GM23338 (cell line): ENCODE measurements at regions not wholly inside any gene's neighbourhood (a gene's known extent, or its start where the extent isn't known, plus 50 kb on each side); places are given as distances from the start of the nearest gene placed in this dataset.

Source experiments
- ATAC-seq: fragments of 200-7000 bp; cut with Tn5 transposase; 3 replicates; pipeline ENCODE4 v1.9.1; 2020
- DNase-seq: peaks from one replicate; pipeline ENCODE4 v3.0.0-alpha.2; 2015; ENCODE audit warnings: low spot score
- H2AFZ ChIP-seq: fragments of 200-600 bp; sonication (generic); 2 replicates; pipeline ENCODE4 v1.8.0; 2016; ENCODE audit warnings: antibody characterized with exemption, mild to moderate bottlenecking, moderate library complexity
- H3F3A ChIP-seq: fragments of 200-600 bp; sonication (generic); replicated peaks from 2 replicates; pipeline ENCODE4 v1.8.0; 2017; ENCODE audit warnings: antibody characterized with exemption, mixed run types, low read depth
- H3K27ac ChIP-seq: fragments of 200-600 bp; sonication (generic); 2 replicates; pipeline ENCODE4 v1.6.1; 2016; ENCODE audit warnings: low read depth
- H3K27me3 ChIP-seq: fragments of 200-600 bp; sonication (generic); 2 replicates; pipeline ENCODE4 v1.8.0; 2016; ENCODE audit warnings: mild to moderate bottlenecking, mixed run types, moderate library complexity; ENCODE audit not compliant: insufficient read depth
- H3K36me3 ChIP-seq: fragments of 200-600 bp; sonication (generic); 2 replicates; pipeline ENCODE4 v1.8.0; 2016; ENCODE audit warnings: mild to moderate bottlenecking; ENCODE audit not compliant: insufficient read depth
- H3K4me1 ChIP-seq: fragments of 200-600 bp; sonication (generic); 2 replicates; pipeline ENCODE4 v1.8.0; 2016; ENCODE audit warnings: mild to moderate bottlenecking, moderate library complexity; ENCODE audit not compliant: insufficient read depth
- H3K4me2 ChIP-seq: fragments of 200-600 bp; sonication (generic); 2 replicates; pipeline ENCODE4 v1.7.1; 2017; ENCODE audit warnings: mixed run types
- H3K4me3 ChIP-seq: fragments of 200-600 bp; sonication (generic); 2 replicates; pipeline ENCODE4 v1.6.1; 2016; ENCODE audit warnings: mixed run types
- H3K79me2 ChIP-seq: fragments of 200-600 bp; sonication (generic); replicated peaks from 2 replicates; pipeline ENCODE4 v1.8.0; 2017; ENCODE audit warnings: mild to moderate bottlenecking; ENCODE audit not compliant: insufficient read depth
- H3K9me2 ChIP-seq: fragments of 200-600 bp; sonication (generic); 2 replicates; pipeline ENCODE4 v1.8.0; 2017; ENCODE audit not compliant: insufficient read depth
- H4K20me1 ChIP-seq: fragments of 200-600 bp; sonication (generic); replicated peaks from 2 replicates; pipeline ENCODE4 v1.8.0; 2017; ENCODE audit warnings: mild to moderate bottlenecking; ENCODE audit not compliant: insufficient read depth
- H3K27ac Mint-ChIP-seq: 2 replicates; pipeline ENCODE4 v1.8.0; 2020; ENCODE audit warnings: inconsistent platforms, mild to moderate bottlenecking, moderate library complexity, mixed read lengths
- H3K27me3 Mint-ChIP-seq: 3 replicates; pipeline ENCODE4 v1.8.0; 2022; ENCODE audit warnings: low read depth, mild to moderate bottlenecking, moderate library complexity, mixed read lengths, inconsistent platforms; ENCODE audit not compliant: insufficient read depth, poor library complexity
- H3K36me3 Mint-ChIP-seq: 3 replicates; pipeline ENCODE4 v1.8.0; 2021; ENCODE audit warnings: low read depth, mild to moderate bottlenecking, inconsistent platforms, moderate library complexity, mixed read lengths
- H3K4me1 Mint-ChIP-seq: 3 replicates; pipeline ENCODE4 v1.8.0; 2020; ENCODE audit warnings: mild to moderate bottlenecking, inconsistent platforms, mixed read lengths
- H3K4me3 Mint-ChIP-seq: 3 replicates; pipeline ENCODE4 v1.8.0; 2021; ENCODE audit warnings: moderate library complexity, mild to moderate bottlenecking, inconsistent platforms, mixed read lengths
- H3K9me3 Mint-ChIP-seq: 3 replicates; pipeline ENCODE4 v1.8.0; 2020; ENCODE audit warnings: moderate library complexity, mild to moderate bottlenecking, inconsistent platforms, mixed read lengths
- CREB1 ChIP-seq: fragments of 250-450 bp; sonication (Bioruptor Pico); IDR thresholded peaks from 2 replicates; pipeline ENCODE4 v1.5.0; 2020; ENCODE audit warnings: low read depth, mild to moderate bottlenecking, moderate library complexity
- EZH2 ChIP-seq: fragments of 200-600 bp; sonication (generic); IDR thresholded peaks from one replicate; pipeline ENCODE4 v1.8.0; 2017; ENCODE audit warnings: antibody characterized with exemption, mild to moderate bottlenecking, low read depth; ENCODE audit not compliant: unreplicated experiment
- EZH2phosphoT487 ChIP-seq: fragments of 200-600 bp; sonication (generic); IDR thresholded peaks from one replicate; pipeline ENCODE4 v1.8.1; 2018; ENCODE audit warnings: antibody characterized with exemption; ENCODE audit not compliant: unreplicated experiment
- NANOG ChIP-seq: IDR thresholded peaks from 2 replicates; pipeline ENCODE4 v1.6.1; 2016; ENCODE audit warnings: antibody characterized with exemption, borderline replicate concordance
- POLR2AphosphoS5 ChIP-seq: IDR thresholded peaks from 2 replicates; pipeline ENCODE4 v1.6.1; 2016; ENCODE audit warnings: antibody characterized with exemption, low read depth
- STAT1 ChIP-seq: IDR thresholded peaks from one replicate; pipeline ENCODE4 v1.6.1; 2016; ENCODE audit warnings: antibody characterized with exemption; ENCODE audit not compliant: unreplicated experiment
- ZNF114 ChIP-seq: fragments of 250-450 bp; sonication (Bioruptor Pico); IDR thresholded peaks from 2 replicates; pipeline ENCODE4 v1.5.0; 2020; ENCODE audit warnings: mild to moderate bottlenecking, moderate library complexity
- ZNF331 ChIP-seq: fragments of 250-450 bp; sonication (Bioruptor Pico); IDR thresholded peaks from 2 replicates; pipeline ENCODE4 v1.5.0; 2020; ENCODE audit warnings: low read depth, mild to moderate bottlenecking, moderate library complexity
- TF ChIP-seq, protein P1 (sequence below): IDR thresholded peaks from one replicate; pipeline ENCODE4 v1.6.1; 2018; ENCODE audit warnings: antibody characterized with exemption; ENCODE audit not compliant: unreplicated experiment
- TF ChIP-seq, protein P2 (sequence below): IDR thresholded peaks from 2 replicates; pipeline ENCODE4 v1.6.1; 2016; ENCODE audit warnings: antibody characterized with exemption
- TF ChIP-seq, protein P3 (sequence below), 2 experiments: fragments of 200-600 bp in 1 of 2; sonication (generic) in 1 of 2; conservative IDR thresholded peaks; 2 replicates each; pipeline versions ENCODE4 v1.5.1 to v1.6.1; 2016 to 2017; ENCODE audit warnings: antibody characterized with exemption in 2 of 2, low read depth in 2 of 2, mild to moderate bottlenecking in 2 of 2, moderate library complexity in 1 of 2

DNA sequence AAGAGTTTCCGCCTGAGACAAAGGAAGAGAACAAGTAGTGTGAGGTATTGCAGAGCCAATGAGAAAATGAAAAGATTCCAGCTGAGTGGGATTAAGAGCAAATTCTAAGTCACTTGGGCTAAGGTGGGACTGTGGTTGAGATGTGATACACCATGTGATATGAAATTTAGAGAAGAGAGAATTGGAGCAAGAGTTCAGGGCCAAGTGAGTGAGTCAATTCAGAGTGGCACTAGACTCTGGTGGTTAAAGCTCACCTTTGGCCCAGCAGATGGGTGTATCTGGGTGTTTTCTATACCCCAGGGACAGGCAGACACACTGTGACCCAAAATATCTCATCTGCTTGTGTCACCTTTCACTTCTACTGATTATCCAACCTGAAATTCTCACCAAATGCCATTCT, 368.1 kb downstream of the KCNN2 start (continued):
- TF ChIP-seq, protein P1, sequence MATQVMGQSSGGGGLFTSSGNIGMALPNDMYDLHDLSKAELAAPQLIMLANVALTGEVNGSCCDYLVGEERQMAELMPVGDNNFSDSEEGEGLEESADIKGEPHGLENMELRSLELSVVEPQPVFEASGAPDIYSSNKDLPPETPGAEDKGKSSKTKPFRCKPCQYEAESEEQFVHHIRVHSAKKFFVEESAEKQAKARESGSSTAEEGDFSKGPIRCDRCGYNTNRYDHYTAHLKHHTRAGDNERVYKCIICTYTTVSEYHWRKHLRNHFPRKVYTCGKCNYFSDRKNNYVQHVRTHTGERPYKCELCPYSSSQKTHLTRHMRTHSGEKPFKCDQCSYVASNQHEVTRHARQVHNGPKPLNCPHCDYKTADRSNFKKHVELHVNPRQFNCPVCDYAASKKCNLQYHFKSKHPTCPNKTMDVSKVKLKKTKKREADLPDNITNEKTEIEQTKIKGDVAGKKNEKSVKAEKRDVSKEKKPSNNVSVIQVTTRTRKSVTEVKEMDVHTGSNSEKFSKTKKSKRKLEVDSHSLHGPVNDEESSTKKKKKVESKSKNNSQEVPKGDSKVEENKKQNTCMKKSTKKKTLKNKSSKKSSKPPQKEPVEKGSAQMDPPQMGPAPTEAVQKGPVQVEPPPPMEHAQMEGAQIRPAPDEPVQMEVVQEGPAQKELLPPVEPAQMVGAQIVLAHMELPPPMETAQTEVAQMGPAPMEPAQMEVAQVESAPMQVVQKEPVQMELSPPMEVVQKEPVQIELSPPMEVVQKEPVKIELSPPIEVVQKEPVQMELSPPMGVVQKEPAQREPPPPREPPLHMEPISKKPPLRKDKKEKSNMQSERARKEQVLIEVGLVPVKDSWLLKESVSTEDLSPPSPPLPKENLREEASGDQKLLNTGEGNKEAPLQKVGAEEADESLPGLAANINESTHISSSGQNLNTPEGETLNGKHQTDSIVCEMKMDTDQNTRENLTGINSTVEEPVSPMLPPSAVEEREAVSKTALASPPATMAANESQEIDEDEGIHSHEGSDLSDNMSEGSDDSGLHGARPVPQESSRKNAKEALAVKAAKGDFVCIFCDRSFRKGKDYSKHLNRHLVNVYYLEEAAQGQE: no peak
- TF ChIP-seq ZNF331 (CRISPR knock-in tag): no peak
- TF ChIP-seq EZH2: no peak
- no peak for TF ChIP-seq CREB1 (CRISPR knock-in tag)
- no peak for TF ChIP-seq EZH2phosphoT487
- no peak for TF ChIP-seq POLR2AphosphoS5
- TF ChIP-seq, protein P2, sequence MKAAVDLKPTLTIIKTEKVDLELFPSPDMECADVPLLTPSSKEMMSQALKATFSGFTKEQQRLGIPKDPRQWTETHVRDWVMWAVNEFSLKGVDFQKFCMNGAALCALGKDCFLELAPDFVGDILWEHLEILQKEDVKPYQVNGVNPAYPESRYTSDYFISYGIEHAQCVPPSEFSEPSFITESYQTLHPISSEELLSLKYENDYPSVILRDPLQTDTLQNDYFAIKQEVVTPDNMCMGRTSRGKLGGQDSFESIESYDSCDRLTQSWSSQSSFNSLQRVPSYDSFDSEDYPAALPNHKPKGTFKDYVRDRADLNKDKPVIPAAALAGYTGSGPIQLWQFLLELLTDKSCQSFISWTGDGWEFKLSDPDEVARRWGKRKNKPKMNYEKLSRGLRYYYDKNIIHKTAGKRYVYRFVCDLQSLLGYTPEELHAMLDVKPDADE: no peak
- no peak for TF ChIP-seq ZNF114
- TF ChIP-seq STAT1: no peak
- no peak for TF ChIP-seq NANOG
- TF ChIP-seq, protein P3, sequence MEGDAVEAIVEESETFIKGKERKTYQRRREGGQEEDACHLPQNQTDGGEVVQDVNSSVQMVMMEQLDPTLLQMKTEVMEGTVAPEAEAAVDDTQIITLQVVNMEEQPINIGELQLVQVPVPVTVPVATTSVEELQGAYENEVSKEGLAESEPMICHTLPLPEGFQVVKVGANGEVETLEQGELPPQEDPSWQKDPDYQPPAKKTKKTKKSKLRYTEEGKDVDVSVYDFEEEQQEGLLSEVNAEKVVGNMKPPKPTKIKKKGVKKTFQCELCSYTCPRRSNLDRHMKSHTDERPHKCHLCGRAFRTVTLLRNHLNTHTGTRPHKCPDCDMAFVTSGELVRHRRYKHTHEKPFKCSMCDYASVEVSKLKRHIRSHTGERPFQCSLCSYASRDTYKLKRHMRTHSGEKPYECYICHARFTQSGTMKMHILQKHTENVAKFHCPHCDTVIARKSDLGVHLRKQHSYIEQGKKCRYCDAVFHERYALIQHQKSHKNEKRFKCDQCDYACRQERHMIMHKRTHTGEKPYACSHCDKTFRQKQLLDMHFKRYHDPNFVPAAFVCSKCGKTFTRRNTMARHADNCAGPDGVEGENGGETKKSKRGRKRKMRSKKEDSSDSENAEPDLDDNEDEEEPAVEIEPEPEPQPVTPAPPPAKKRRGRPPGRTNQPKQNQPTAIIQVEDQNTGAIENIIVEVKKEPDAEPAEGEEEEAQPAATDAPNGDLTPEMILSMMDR (conservative IDR thresholded peaks at IDR 0.05; ENCODE audit: low read depth in 2 of 2): no peak

DNA sequence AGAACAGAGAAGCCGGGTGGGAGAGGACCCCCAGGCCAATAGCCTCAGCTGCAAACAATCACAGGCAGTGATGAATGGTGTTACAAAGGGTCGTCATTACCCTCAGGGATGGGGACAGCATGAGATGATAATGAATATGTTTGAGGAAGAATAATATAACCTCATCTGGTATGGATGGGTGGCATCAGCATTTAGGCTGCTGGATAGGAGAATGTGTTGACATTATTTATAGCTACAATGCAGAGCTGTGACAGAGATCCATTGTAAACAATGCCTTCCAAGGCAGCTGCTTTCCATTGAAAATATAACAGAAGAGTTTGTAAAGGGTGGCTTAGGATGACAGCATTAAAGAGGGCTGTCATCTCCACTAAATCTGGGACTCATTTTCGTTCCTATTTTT, 365.5 kb downstream of the KCNN2 start:
- Histone ChIP-seq H3K27ac (no peak overlapping the region), H3K4me1 (no peaks in the 10 kb centered on the region), H3K27me3 (no peaks in the 10 kb centered on the region), H4K20me1 (no peaks in the 10 kb centered on the region), H3K4me3 (no peak overlapping the region), H3K36me3 (peaks cover 7% of the 10 kb centered on the region; the same call in 1 of the 2 replicates), H3F3A (no peaks in the 10 kb centered on the region), H3K4me2 (no peak overlapping the region), H3K79me2 (no peaks in the 10 kb centered on the region), H2AFZ (no peak overlapping the region), H3K9me2 (no peaks in the 10 kb centered on the region)
- peaks cover 3% of the 10 kb centered on the region for H3K27me3 Mint-ChIP-seq
- no peak for DNase-seq
- H3K9me3 Mint-ChIP-seq: peaks cover 25% of the 10 kb centered on the region
- no peaks in the 10 kb centered on the region for H3K4me1 Mint-ChIP-seq
- H3K36me3 Mint-ChIP-seq: peaks cover 13% of the 10 kb centered on the region
- no peak for ATAC-seq
- H3K4me3 Mint-ChIP-seq: no peak overlapping the region
- no peak overlapping the region for H3K27ac Mint-ChIP-seq
- TF ChIP-seq, protein P1: no peak
- TF ChIP-seq EZH2: no peak
